ENCODE measurements at regions not wholly inside any gene's neighbourhood (a gene's known extent, or its start where the extent isn't known, plus 50 kb on each side); places are given as distances from the start of the nearest gene placed in this dataset.

- TF ChIP-seq JUN (CRISPR knock-in tag; IDR thresholded peaks at IDR 0.05) (no peak), FOXM1 (CRISPR knock-in tag; IDR thresholded peaks at IDR 0.05) (no peak), ETV5 (CRISPR knock-in tag; IDR thresholded peaks at IDR 0.05; ENCODE audit: borderline replicate concordance) (no peak), ZNF749 (CRISPR knock-in tag; IDR thresholded peaks at IDR 0.05; ENCODE audit: borderline replicate concordance) (no peak), KLF13 (CRISPR knock-in tag; IDR thresholded peaks at IDR 0.05) (no peak), ZNF24 (IDR thresholded peaks at IDR 0.05) (no peak), ATF7 (IDR thresholded peaks at IDR 0.05) (no peak), ATF7 (CRISPR knock-in tag; IDR thresholded peaks at IDR 0.05) (no peak), RAD21 (CRISPR knock-in tag; IDR thresholded peaks at IDR 0.05) (no peak)
- TF ChIP-seq, protein P1, sequence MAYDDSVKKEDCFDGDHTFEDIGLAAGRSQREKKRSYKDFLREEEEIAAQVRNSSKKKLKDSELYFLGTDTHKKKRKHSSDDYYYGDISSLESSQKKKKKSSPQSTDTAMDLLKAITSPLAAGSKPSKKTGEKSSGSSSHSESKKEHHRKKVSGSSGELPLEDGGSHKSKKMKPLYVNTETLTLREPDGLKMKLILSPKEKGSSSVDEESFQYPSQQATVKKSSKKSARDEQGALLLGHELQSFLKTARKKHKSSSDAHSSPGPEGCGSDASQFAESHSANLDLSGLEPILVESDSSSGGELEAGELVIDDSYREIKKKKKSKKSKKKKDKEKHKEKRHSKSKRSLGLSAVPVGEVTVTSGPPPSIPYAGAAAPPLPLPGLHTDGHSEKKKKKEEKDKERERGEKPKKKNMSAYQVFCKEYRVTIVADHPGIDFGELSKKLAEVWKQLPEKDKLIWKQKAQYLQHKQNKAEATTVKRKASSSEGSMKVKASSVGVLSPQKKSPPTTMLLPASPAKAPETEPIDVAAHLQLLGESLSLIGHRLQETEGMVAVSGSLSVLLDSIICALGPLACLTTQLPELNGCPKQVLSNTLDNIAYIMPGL (CRISPR knock-in tag; IDR thresholded peaks at IDR 0.05; ENCODE audit: borderline replicate concordance in 1 of 2, low read depth in 1 of 2) = no peak
- TF ChIP-seq, protein P2, sequence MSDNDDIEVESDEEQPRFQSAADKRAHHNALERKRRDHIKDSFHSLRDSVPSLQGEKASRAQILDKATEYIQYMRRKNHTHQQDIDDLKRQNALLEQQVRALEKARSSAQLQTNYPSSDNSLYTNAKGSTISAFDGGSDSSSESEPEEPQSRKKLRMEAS (IDR thresholded peaks at IDR 0.05) = no peak
- TF ChIP-seq, protein P3, sequence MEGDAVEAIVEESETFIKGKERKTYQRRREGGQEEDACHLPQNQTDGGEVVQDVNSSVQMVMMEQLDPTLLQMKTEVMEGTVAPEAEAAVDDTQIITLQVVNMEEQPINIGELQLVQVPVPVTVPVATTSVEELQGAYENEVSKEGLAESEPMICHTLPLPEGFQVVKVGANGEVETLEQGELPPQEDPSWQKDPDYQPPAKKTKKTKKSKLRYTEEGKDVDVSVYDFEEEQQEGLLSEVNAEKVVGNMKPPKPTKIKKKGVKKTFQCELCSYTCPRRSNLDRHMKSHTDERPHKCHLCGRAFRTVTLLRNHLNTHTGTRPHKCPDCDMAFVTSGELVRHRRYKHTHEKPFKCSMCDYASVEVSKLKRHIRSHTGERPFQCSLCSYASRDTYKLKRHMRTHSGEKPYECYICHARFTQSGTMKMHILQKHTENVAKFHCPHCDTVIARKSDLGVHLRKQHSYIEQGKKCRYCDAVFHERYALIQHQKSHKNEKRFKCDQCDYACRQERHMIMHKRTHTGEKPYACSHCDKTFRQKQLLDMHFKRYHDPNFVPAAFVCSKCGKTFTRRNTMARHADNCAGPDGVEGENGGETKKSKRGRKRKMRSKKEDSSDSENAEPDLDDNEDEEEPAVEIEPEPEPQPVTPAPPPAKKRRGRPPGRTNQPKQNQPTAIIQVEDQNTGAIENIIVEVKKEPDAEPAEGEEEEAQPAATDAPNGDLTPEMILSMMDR (CRISPR knock-in tag; IDR thresholded peaks at IDR 0.05) = no peak
Observed at GRCh38 chr6:145068577-145068976, 666.7 kb downstream of the EPM2A start.

Measured in HepG2 (cell line).